ENCODE measurements at regions not wholly inside any gene's neighbourhood (a gene's known extent, or its start where the extent isn't known, plus 50 kb on each side); places are given as distances from the start of the nearest gene placed in this dataset.

DNA sequence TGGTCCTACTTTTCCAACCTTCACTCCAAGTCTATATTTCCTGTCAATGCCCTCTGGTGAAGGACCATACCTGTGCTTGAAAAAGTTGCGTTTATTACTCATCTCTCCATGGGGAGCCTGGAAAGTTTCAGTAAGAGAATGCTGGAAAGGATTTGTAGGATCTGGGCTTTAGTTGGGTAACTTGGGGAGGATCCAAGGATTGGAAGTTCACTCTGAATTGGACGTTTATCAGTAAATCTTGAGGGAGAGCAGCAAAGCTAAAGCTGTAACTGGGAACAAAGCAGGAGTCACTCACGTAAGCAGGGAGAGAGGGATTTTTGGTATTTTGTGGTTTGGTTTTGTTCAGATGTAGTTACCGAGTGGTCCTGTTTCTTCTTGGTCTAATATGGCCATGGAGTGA is 51.4 kb upstream of the NPVF start:
- DNase-seq (ENCODE audit: low read depth in 1 of 2, low spot score in 1 of 2): no peak

GRCh38 chr7:25280181-25280580 is 51.9 kb upstream of the NPVF start:
- DNase-seq (ENCODE audit: low read depth in 1 of 2, low spot score in 1 of 2): no peak

GRCh38 chr7:25282194-25282593 is 53.9 kb upstream of the NPVF start:
- no peak for DNase-seq (ENCODE audit: low read depth in 1 of 2, low spot score in 1 of 2)

- DNase-seq (ENCODE audit: low read depth in 1 of 2, low spot score in 1 of 2): no peak
Observed at GRCh38 chr7:25286756-25287155, 58.5 kb upstream of the NPVF start.

GRCh38 chr7:25287291-25287690 is 59.0 kb upstream of the NPVF start:
- DNase-seq (ENCODE audit: low read depth in 1 of 2, low spot score in 1 of 2): no peak

DNA sequence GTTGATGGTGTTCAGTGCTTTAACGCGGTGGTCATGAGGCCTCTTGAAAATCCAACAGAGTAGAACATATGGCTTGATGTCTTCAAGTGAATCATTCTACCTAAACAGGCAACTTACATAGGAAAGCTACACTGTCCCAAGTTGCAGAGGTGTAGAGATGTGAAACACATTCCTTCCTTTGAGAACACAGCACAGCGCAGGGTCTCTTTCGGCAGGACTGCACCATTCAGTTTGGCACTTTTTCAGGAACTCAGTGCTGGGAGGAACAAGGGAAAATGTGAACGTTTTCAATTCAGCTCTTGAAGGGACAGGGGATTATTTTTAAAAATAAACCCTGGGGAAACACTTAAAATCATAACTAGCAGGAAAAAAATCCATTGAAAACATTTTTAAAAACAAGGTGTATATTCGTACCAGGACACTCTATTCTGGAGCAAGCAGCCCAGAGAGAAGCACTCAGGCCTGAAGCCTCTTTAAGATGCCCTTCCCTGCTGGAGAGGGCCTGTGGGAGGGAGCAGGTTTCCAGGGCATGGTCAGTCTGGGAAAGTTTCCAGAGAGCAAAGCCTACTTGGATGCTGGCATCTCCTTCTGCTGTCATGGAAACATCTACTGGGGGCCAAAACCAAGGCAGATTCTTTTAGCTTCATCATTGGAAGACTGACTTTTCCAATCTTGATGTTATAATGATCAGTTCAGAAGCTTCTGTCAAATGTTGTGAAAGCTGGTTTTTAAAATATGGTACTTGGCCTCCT is 60.4 kb upstream of the NPVF start:
- DNase-seq (ENCODE audit: low read depth in 1 of 2, low spot score in 1 of 2): no peak

- no peak for DNase-seq (ENCODE audit: low read depth in 1 of 2, low spot score in 1 of 2)
Observed at GRCh38 chr7:25289518-25289917, 61.2 kb upstream of the NPVF start.

DNA sequence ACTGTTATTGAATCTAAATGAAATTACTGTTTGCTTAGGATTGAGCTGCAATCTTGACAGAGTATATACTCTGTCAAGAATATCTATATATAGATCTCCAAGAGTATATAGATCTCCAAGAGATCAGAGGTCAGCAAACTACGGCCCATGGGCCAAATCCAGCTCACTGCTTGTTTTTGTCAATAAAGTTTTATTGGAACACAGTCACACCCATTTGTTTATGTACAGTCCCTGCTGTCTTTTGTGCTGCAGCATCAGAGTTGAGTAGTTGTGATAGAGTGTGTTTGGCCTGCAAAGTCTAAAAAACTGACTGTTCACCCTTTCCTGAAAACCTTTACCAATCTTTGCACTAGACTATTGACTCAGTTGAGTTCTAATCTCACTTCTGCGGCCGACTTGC is 66.3 kb upstream of the NPVF start:
- no peak for DNase-seq (ENCODE audit: low read depth in 1 of 2, low spot score in 1 of 2)

DNA sequence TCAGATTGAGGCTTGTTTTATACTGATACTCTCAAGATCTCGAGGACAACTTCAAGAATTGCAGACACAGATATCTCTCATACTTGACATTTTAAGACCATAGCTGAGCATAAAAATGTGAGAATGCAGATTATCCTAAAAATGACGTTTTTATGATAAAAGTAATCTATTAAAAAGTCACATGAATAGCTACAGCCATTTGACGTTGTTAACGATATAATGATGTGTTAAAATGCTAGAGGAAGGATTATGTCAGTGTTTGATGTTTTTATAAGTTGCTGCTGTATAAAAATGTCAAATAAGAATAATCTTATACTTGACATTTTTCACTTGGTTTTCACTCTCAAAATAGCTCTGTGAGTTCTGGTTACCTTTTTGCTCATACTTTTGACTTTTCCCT is 67.1 kb upstream of the NPVF start:
- no peak for DNase-seq (ENCODE audit: low read depth in 1 of 2, low spot score in 1 of 2)

- no peak for DNase-seq (ENCODE audit: low read depth in 1 of 2, low spot score in 1 of 2)
Observed at GRCh38 chr7:25296086-25296485, 67.8 kb upstream of the NPVF start.

DNA sequence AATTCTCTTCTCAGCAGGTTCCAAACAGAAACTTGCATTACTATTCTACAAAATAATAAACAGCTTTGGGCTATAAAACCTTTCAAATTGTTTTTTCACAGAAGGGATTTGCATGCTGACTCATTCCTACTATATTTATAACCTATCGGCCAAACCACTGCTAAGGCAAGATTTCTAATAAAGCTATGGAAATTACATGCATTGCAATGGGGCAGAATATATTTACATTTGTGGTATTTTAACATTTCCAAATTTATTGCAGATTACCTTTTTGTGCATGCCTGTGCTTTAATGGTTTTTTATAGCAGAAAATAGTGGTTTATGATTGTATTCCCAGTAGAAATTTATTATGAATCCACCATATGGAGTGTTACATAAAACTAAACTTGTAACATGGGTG is 69.0 kb upstream of the NPVF start:
- DNase-seq (ENCODE audit: low read depth in 1 of 2, low spot score in 1 of 2): no peak

DNA sequence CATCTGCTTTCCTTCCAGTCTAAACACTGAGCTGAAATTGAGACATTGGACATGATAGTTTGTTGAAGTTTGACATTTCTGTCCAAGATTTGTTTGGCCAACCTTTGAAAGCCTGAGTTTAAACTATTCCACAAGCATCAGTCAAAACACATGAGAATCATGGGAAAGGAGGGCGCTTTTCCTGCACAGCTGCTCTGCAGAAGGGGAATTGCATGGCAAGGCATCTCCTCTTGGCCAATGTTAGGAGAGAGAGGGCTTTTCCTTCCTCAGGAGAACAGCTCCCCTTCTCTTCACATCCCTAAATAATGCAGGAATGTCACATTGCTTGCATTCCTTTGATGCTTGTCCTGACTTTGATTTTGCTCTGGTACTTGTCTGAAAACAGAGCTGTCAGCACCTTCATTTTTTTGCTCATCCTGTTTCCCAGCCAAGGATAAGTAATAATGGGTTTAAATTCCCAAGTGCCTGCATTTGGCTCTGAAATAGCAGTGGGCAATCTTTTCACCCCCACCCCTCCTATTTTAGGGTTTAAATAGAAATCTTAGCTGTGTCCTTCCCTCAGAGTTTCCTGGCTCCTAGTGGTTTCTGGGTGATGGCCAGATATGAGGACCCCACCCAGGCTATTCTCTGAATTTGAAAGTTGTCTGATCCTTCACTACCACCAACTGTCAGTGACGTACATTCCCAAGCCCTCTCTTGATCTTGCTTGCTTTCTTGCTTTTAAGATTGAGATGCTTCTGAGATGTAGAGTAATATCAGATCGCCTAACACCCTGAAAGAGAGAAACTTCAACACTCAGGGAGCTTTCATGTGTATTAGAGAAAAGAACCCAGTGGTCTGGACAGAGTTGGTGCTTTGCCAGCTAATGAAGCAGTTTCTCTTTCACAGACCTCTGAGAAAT is 75.2 kb upstream of the NPVF start:
- no peak for DNase-seq (ENCODE audit: low read depth in 1 of 2, low spot score in 1 of 2)

GRCh38 chr7:25304691-25305090 is 76.4 kb upstream of the NPVF start:
- no peak for DNase-seq (ENCODE audit: low read depth in 1 of 2, low spot score in 1 of 2)

- DNase-seq (ENCODE audit: low read depth in 1 of 2, low spot score in 1 of 2): no peak
Observed at GRCh38 chr7:25305831-25306230, 77.5 kb upstream of the NPVF start.

DNA sequence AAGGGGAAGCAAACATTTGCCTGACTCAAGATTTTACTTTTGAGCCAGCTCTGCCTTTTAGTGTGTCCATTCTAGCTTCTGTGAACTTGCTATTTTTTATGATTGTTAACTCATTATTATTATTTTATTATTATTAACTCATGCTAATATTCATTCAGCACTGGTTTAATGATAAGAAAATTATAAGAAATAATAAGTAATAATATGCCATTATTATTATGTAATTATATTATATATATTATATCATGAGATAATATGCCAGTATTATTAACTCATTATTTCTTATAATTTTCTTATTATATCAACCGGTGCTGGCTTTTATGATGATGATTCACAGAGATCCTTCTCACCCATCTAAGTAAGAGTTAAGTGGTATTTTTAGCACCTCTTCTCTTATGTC is 79.3 kb upstream of the NPVF start:
- DNase-seq (ENCODE audit: low read depth in 1 of 2, low spot score in 1 of 2): no peak

DNA sequence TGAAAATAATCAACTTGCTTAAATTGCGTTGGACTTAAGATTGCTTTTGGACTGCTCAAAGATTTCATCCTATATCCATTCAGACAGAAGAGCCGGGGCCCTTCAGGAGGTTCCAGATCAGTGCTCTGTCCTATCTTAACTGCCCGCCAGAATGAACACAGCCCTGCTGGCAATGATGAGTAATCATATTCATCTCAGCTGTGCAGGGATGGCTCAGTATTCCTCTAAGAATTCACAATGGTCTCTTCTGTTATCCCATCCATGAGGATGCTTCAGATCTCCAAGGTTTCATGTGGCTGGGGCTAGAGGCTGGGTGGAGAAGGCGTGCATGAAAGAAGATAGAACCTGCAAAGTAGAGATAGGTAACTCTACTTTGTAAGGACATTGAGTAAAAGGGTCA is 80.0 kb upstream of the NPVF start:
- DNase-seq (ENCODE audit: low read depth in 1 of 2, low spot score in 1 of 2): no peak

DNA sequence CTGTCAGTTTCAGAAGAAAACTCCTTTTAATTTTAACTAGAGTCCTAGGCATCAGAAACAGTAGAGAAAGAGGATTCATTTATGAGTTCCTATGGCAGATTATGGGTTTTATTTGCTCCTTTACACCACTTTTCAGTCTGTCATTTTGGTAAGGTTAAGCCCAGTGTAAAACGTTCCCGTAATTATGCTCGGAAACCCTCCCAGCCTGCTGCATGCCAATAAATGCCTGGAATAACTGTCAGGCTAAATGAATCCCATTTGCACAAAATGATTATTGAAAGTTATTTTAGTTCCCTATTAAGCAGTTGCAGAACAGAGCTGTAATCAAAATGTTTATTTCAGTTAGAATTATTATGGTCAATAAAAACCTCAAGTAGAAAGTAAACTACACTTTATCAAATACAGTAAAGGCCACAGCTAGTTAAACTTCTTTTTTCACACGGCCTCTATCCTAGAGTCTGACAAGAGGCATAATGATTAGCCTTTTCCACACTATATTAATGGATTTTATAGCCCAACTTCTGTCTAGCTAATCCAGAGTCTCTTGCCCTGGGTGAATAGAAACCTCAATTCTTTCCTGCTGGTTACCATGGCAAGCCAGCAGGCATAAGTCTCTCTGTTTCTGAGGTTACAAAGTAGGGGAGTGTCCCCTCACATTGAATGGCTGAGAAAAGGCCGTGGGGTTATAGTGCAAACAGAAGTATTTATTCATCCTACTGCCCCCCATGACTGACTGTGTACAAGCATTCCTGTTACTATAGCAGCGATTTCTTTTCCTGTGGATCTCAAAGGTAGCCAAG is 80.8 kb upstream of the NPVF start:
- no peak for DNase-seq (ENCODE audit: low read depth in 1 of 2, low spot score in 1 of 2)

- DNase-seq (ENCODE audit: low read depth in 1 of 2, low spot score in 1 of 2): no peak
Observed at GRCh38 chr7:25310896-25311295, 82.6 kb upstream of the NPVF start.

- no peak for DNase-seq (ENCODE audit: low read depth in 1 of 2, low spot score in 1 of 2)
Observed at GRCh38 chr7:25311346-25311745, 83.1 kb upstream of the NPVF start.

- no peak for DNase-seq (ENCODE audit: low read depth in 1 of 2, low spot score in 1 of 2)
Observed at GRCh38 chr7:25312968-25313367, 84.7 kb upstream of the NPVF start.

GRCh38 chr7:25313526-25313925 is 85.2 kb upstream of the NPVF start:
- no peak for DNase-seq (ENCODE audit: low read depth in 1 of 2, low spot score in 1 of 2)

Measured in activated T-helper 1 cell treated with anti-CD3 and anti-CD28 coated beads, Interleukin-2, amount 50 U/mL, for 16 hours (primary cell).